Vagina (tissue), 2 donors: ENCODE measurements at regions not wholly inside any gene's neighbourhood (a gene's known extent, or its start where the extent isn't known, plus 50 kb on each side); places are given as distances from the start of the nearest gene placed in this dataset.

ENCODE experiments used
- DNase-seq, 2 donors: peaks; one replicate each; pipeline ENCODE4 v3.0.0-alpha.2; 2017; ENCODE audit errors: extremely low spot score in 2 of 2
- H3K27ac ChIP-seq: fragments of 200-600 bp; sonication (generic); one replicate; pipeline ENCODE4 v1.5.1; 2019
- H3K27me3 ChIP-seq: fragments of 200-600 bp; sonication (generic); one replicate; pipeline ENCODE4 v1.5.1; 2019
- H3K36me3 ChIP-seq, 2 donors: fragments of 200-600 bp; sonication (generic); one replicate each; pipeline ENCODE4 v1.5.1; 2017 to 2019
- H3K4me1 ChIP-seq: fragments of 200-600 bp; sonication (generic); one replicate; pipeline ENCODE4 v1.5.1; 2019
- H3K4me3 ChIP-seq, 2 donors: fragments of 200-600 bp; sonication (generic); 1 replicate in 1 of 2; 2 replicates in 1 of 2; pipeline ENCODE4 v1.5.1; 2016 to 2019
- H3K9me3 ChIP-seq: fragments of 200-600 bp; sonication (generic); one replicate; pipeline ENCODE4 v1.5.1; 2019
- CTCF ChIP-seq, 3 experiments: fragments of 450-650 bp in 2 of 3; fragments of 200-600 bp in 1 of 3; sonication (generic) in 1 of 3; IDR thresholded peaks; one replicate each; pipeline ENCODE4 v1.5.1; 2017 to 2019; ENCODE audit warnings: antibody characterized with exemption in 3 of 3, mild to moderate bottlenecking in 2 of 3, moderate library complexity in 2 of 3
- POLR2A ChIP-seq, 2 donors: fragments of 450-650 bp; IDR thresholded peaks; one replicate each; pipeline ENCODE4 v1.6.1; 2017; ENCODE audit warnings: antibody characterized with exemption in 2 of 2, mild to moderate bottlenecking in 2 of 2, moderate library complexity in 2 of 2
- POLR2AphosphoS5 ChIP-seq, 2 donors: sonication (generic); formaldehyde crosslinking; IDR thresholded peaks; one replicate each; pipeline ENCODE4 v1.9.0; 2017; ENCODE audit warnings: antibody characterized with exemption in 2 of 2, mild to moderate bottlenecking in 2 of 2, low read depth in 1 of 2; ENCODE audit not compliant: insufficient read depth in 1 of 2
- intact Hi-C: fragments of 100-400 bp; cut with DNase I; formaldehyde crosslinking; loops from one replicate; pipeline ENCODE4 v1.15.1; 2023

- H3K27me3 ChIP-seq: no peaks in the 10 kb centered on the region
- no peaks in the 10 kb centered on the region for H3K9me3 ChIP-seq
- no peaks in the 10 kb centered on the region for H3K4me1 ChIP-seq
- TF ChIP-seq POLR2AphosphoS5 (IDR thresholded peaks at IDR 0.05; ENCODE audit: insufficient read depth in 1 of 2, low read depth in 1 of 2) (no peak), CTCF (IDR thresholded peaks at IDR 0.05) (no peak), POLR2A (IDR thresholded peaks at IDR 0.05) (no peak)
- DNase-seq: peak; percentile 19 to 52
- H3K36me3 ChIP-seq: no peaks in the 10 kb centered on the region
- intact Hi-C loops: no loop called here
- H3K27ac ChIP-seq: no peak overlapping the region
- no peak overlapping the region for H3K4me3 ChIP-seq
Observed at GRCh38 chr7:35546691-35547429, 148.1 kb downstream of the HERPUD2 start.

- no peak overlapping the region for H3K4me3 ChIP-seq
- H3K27me3 ChIP-seq: no peaks in the 10 kb centered on the region
- no peaks in the 10 kb centered on the region for H3K4me1 ChIP-seq
- no peak for TF ChIP-seq POLR2A (IDR thresholded peaks at IDR 0.05)
- TF ChIP-seq POLR2AphosphoS5 (IDR thresholded peaks at IDR 0.05; ENCODE audit: insufficient read depth in 1 of 2, low read depth in 1 of 2): no peak
- no peak for TF ChIP-seq CTCF (IDR thresholded peaks at IDR 0.05)
- no peaks in the 10 kb centered on the region for H3K36me3 ChIP-seq
- intact Hi-C loops: no loop called here
- H3K9me3 ChIP-seq: no peaks in the 10 kb centered on the region
- H3K27ac ChIP-seq: no peak overlapping the region
- no peak for DNase-seq
Observed at GRCh38 chr7:35545831-35546230, 149.1 kb downstream of the HERPUD2 start.

- intact Hi-C loops: no loop called here
- Histone ChIP-seq H3K4me3 (no peak overlapping the region), H3K27ac (no peak overlapping the region), H3K4me1 (no peaks in the 10 kb centered on the region), H3K27me3 (no peaks in the 10 kb centered on the region), H3K36me3 (no peaks in the 10 kb centered on the region), H3K9me3 (no peaks in the 10 kb centered on the region)
- DNase-seq: peak in 1 of 2 donors; percentile 64
- TF ChIP-seq CTCF (IDR thresholded peaks at IDR 0.05): no peak
- TF ChIP-seq POLR2AphosphoS5 (IDR thresholded peaks at IDR 0.05; ENCODE audit: insufficient read depth in 1 of 2, low read depth in 1 of 2): no peak
- no peak for TF ChIP-seq POLR2A (IDR thresholded peaks at IDR 0.05)
Observed at GRCh38 chr7:35544028-35544742, 150.8 kb downstream of the HERPUD2 start.

GRCh38 chr7:35537067-35538023, 157.6 kb downstream of the HERPUD2 start:
- peak overlapping the region; percentile 39 to 40 for H3K4me3 ChIP-seq
- peaks cover 7% of the 10 kb centered on the region for H3K4me1 ChIP-seq
- no peak overlapping the region for H3K27ac ChIP-seq
- intact Hi-C loops: loop anchor here (10.0 kb wide), 1 partner anchor 713 kb away; no protein-coding TSS in a partner anchor
- H3K9me3 ChIP-seq: no peaks in the 10 kb centered on the region
- TF ChIP-seq POLR2AphosphoS5 (IDR thresholded peaks at IDR 0.05; ENCODE audit: insufficient read depth in 1 of 2, low read depth in 1 of 2) (peak in 1 of 2 donors; percentile 15), POLR2A (IDR thresholded peaks at IDR 0.05) (no peak), CTCF (IDR thresholded peaks at IDR 0.05) (peak; percentile 79 to 86 (median 85))
- no peaks in the 10 kb centered on the region for H3K36me3 ChIP-seq
- no peaks in the 10 kb centered on the region for H3K27me3 ChIP-seq
- DNase-seq: no peak
